SK-N-SH treated with all-trans-retinoic acid at 6 μM for 48 hours (cell line): ENCODE measurements at regions not wholly inside any gene's neighbourhood (a gene's known extent, or its start where the extent isn't known, plus 50 kb on each side); places are given as distances from the start of the nearest gene placed in this dataset.

ENCODE experiments used
- ARNTL ChIP-seq: fragments of 450-650 bp; formaldehyde crosslinking; IDR thresholded peaks from 2 replicates; pipeline ENCODE4 v1.5.0; 2020; ENCODE audit warnings: low read depth, mild to moderate bottlenecking, moderate library complexity, borderline replicate concordance
- ISL1 ChIP-seq: fragments of 250-450 bp; sonication (Bioruptor Pico); IDR thresholded peaks from 2 replicates; pipeline ENCODE4 v2.1.2; 2022; ENCODE audit warnings: mild to moderate bottlenecking, moderate library complexity
- TOX ChIP-seq: fragments of 250-450 bp; sonication (Bioruptor Pico); IDR thresholded peaks from 2 replicates; pipeline ENCODE4 v1.8.0; 2021; ENCODE audit warnings: mild to moderate bottlenecking, moderate library complexity, borderline replicate concordance
- ZC3H10 ChIP-seq: fragments of 250-450 bp; sonication (Bioruptor Pico); IDR thresholded peaks from 2 replicates; pipeline ENCODE4 v1.5.1; 2021; ENCODE audit warnings: mild to moderate bottlenecking, moderate library complexity
- TF ChIP-seq, protein P1 (sequence below): fragments of 250-450 bp; sonication (Bioruptor Pico); IDR thresholded peaks from 2 replicates; pipeline ENCODE4 v1.5.0; 2020; ENCODE audit warnings: mild to moderate bottlenecking, moderate library complexity
- TF ChIP-seq, protein P2 (sequence below): fragments of 250-450 bp; sonication (Bioruptor Pico); IDR thresholded peaks from 2 replicates; pipeline ENCODE4 v1.5.1; 2021; ENCODE audit warnings: mild to moderate bottlenecking, moderate library complexity

DNA sequence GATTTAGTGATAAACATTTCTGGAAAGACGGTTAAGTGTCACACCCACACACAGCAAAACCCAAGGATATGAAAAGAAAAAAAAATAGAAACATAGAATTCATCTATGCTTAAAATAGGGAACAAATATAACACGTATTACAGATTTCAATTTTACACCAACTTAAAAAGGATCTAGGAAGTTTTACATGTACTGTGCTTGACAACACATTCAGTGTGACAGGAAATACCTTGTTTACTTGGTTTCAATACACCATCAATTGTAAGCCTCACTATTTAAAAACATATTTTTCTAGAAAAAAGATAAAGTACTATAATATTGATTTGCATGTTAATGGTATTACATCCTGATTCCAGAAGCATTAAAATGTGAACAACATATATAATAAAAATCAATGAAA lies 77.0 kb upstream of the SPRY1 start:
- TF ChIP-seq ISL1 (CRISPR knock-in tag): no peak
- TF ChIP-seq, protein P1, sequence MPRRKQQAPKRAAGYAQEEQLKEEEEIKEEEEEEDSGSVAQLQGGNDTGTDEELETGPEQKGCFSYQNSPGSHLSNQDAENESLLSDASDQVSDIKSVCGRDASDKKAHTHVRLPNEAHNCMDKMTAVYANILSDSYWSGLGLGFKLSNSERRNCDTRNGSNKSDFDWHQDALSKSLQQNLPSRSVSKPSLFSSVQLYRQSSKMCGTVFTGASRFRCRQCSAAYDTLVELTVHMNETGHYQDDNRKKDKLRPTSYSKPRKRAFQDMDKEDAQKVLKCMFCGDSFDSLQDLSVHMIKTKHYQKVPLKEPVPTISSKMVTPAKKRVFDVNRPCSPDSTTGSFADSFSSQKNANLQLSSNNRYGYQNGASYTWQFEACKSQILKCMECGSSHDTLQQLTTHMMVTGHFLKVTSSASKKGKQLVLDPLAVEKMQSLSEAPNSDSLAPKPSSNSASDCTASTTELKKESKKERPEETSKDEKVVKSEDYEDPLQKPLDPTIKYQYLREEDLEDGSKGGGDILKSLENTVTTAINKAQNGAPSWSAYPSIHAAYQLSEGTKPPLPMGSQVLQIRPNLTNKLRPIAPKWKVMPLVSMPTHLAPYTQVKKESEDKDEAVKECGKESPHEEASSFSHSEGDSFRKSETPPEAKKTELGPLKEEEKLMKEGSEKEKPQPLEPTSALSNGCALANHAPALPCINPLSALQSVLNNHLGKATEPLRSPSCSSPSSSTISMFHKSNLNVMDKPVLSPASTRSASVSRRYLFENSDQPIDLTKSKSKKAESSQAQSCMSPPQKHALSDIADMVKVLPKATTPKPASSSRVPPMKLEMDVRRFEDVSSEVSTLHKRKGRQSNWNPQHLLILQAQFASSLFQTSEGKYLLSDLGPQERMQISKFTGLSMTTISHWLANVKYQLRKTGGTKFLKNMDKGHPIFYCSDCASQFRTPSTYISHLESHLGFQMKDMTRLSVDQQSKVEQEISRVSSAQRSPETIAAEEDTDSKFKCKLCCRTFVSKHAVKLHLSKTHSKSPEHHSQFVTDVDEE (CRISPR knock-in tag): no peak
- no peak for TF ChIP-seq TOX (CRISPR knock-in tag)
- no peak for TF ChIP-seq ZC3H10 (CRISPR knock-in tag)
- TF ChIP-seq, protein P2, sequence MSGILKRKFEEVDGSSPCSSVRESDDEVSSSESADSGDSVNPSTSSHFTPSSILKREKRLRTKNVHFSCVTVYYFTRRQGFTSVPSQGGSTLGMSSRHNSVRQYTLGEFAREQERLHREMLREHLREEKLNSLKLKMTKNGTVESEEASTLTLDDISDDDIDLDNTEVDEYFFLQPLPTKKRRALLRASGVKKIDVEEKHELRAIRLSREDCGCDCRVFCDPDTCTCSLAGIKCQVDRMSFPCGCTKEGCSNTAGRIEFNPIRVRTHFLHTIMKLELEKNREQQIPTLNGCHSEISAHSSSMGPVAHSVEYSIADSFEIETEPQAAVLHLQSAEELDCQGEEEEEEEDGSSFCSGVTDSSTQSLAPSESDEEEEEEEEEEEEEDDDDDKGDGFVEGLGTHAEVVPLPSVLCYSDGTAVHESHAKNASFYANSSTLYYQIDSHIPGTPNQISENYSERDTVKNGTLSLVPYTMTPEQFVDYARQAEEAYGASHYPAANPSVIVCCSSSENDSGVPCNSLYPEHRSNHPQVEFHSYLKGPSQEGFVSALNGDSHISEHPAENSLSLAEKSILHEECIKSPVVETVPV (CRISPR knock-in tag): no peak
- no peak for TF ChIP-seq ARNTL (CRISPR knock-in tag)
